Left ventricle myocardium inferior (tissue), 1 donor: ENCODE measurements at regions not wholly inside any gene's neighbourhood (a gene's known extent, or its start where the extent isn't known, plus 50 kb on each side); places are given as distances from the start of the nearest gene placed in this dataset.
A peak's percentile ranks its signal among the peaks of the same experiment; 100 is the strongest.

Experiments
- DNase-seq: peaks from one replicate; pipeline ENCODE4 v3.0.0-alpha.2; 2020
- H3K27ac ChIP-seq: fragments of 200-600 bp; replicated peaks from 2 replicates; pipeline ENCODE4 v1.8.0; 2021
- H3K27me3 ChIP-seq: fragments of 200-600 bp; 2 replicates; pipeline ENCODE4 v1.8.0; 2021; ENCODE audit warnings: low read depth
- H3K36me3 ChIP-seq: fragments of 200-600 bp; 2 replicates; pipeline ENCODE4 v1.8.0; 2021
- H3K4me1 ChIP-seq: fragments of 200-600 bp; 2 replicates; pipeline ENCODE4 v1.8.0; 2021
- H3K4me3 ChIP-seq: fragments of 200-600 bp; 2 replicates; pipeline ENCODE4 v1.8.0; 2021; ENCODE audit warnings: mild to moderate bottlenecking, moderate library complexity
- H3K9me3 ChIP-seq: fragments of 200-600 bp; replicated peaks from 2 replicates; pipeline ENCODE4 v1.8.0; 2021
- CTCF ChIP-seq: fragments of 200-600 bp; IDR thresholded peaks from 2 replicates; pipeline ENCODE4 v1.8.0; 2021; ENCODE audit warnings: antibody characterized with exemption, mild to moderate bottlenecking, borderline replicate concordance
- intact Hi-C: fragments of 100-400 bp; cut with micrococcal nuclease; formaldehyde crosslinking; loops from one replicate; pipeline ENCODE4 v1.11.0; 2022
- donor health status: DM: no; HTN: yes; CAD: no; lungs with severe emphysema.

GRCh38 chr18:6543330-6543908, 128.7 kb upstream of the L3MBTL4 start:
- H3K27me3 ChIP-seq: peaks cover 12% of the 10 kb centered on the region
- no peak overlapping the region for H3K4me3 ChIP-seq
- intact Hi-C loops: loop anchor here (2.0 kb wide), 1 partner anchor 343 kb away; no protein-coding TSS in a partner anchor
- no peaks in the 10 kb centered on the region for H3K4me1 ChIP-seq
- TF ChIP-seq CTCF: peak; percentile 69
- H3K27ac ChIP-seq: no peak overlapping the region
- no peaks in the 10 kb centered on the region for H3K9me3 ChIP-seq
- DNase-seq: no peak
- no peaks in the 10 kb centered on the region for H3K36me3 ChIP-seq

- Histone ChIP-seq H3K4me1 (no peaks in the 10 kb centered on the region), H3K27ac (no peak overlapping the region), H3K9me3 (no peaks in the 10 kb centered on the region), H3K27me3 (peaks cover 12% of the 10 kb centered on the region), H3K36me3 (no peaks in the 10 kb centered on the region), H3K4me3 (no peak overlapping the region)
- TF ChIP-seq CTCF: no peak
- intact Hi-C loops: no loop called here
- DNase-seq: no peak
Observed at GRCh38 chr18:6546229-6546628, 131.5 kb upstream of the L3MBTL4 start.

GRCh38 chr18:6547476-6547875, 132.8 kb upstream of the L3MBTL4 start:
- Histone ChIP-seq H3K4me1 (no peaks in the 10 kb centered on the region), H3K27ac (no peak overlapping the region), H3K4me3 (no peak overlapping the region), H3K9me3 (no peaks in the 10 kb centered on the region), H3K36me3 (no peaks in the 10 kb centered on the region), H3K27me3 (peaks cover 2% of the 10 kb centered on the region)
- intact Hi-C loops: no loop called here
- no peak for TF ChIP-seq CTCF
- DNase-seq: no peak

- DNase-seq: no peak
- intact Hi-C loops: no loop called here
- no peaks in the 10 kb centered on the region for H3K36me3 ChIP-seq
- no peaks in the 10 kb centered on the region for H3K9me3 ChIP-seq
- H3K27ac ChIP-seq: no peak overlapping the region
- no peaks in the 10 kb centered on the region for H3K4me1 ChIP-seq
- no peak overlapping the region for H3K4me3 ChIP-seq
- TF ChIP-seq CTCF: no peak
- H3K27me3 ChIP-seq: no peaks in the 10 kb centered on the region
Observed at GRCh38 chr18:6553234-6553900, 138.7 kb upstream of the L3MBTL4 start.

- no peaks in the 10 kb centered on the region for H3K9me3 ChIP-seq
- intact Hi-C loops: no loop called here
- DNase-seq: no peak
- H3K27me3 ChIP-seq: peaks cover 6% of the 10 kb centered on the region
- no peak overlapping the region for H3K27ac ChIP-seq
- H3K4me1 ChIP-seq: no peaks in the 10 kb centered on the region
- no peak for TF ChIP-seq CTCF
- H3K36me3 ChIP-seq: no peaks in the 10 kb centered on the region
- H3K4me3 ChIP-seq: no peak overlapping the region
Observed at GRCh38 chr18:6557057-6557769, 142.5 kb upstream of the L3MBTL4 start.
